ENCODE measurements at regions not wholly inside any gene's neighbourhood (a gene's known extent, or its start where the extent isn't known, plus 50 kb on each side); places are given as distances from the start of the nearest gene placed in this dataset.

- dilution Hi-C loops (cut with HindIII; ENCODE audit: low sequenced_read_pairs, unreplicated experiment) (no loop called here), in situ Hi-C loops (cut with MboI; ENCODE audit: low sequenced_read_pairs) (no loop called here), intact Hi-C loops (cut with micrococcal nuclease) (no loop called here)
- Histone ChIP-seq H3K79me1 (ENCODE audit: low read depth in 1 of 2, low read length in 2 of 2) (no peaks in the 10 kb centered on the region), H3K56ac (ENCODE audit: extremely low read depth, insufficient read depth, low read length) (no peak overlapping the region), H4K5ac (ENCODE audit: low read depth, low read length) (no peak overlapping the region), H4K20me1 (ENCODE audit: insufficient read depth, low read length) (no peaks in the 10 kb centered on the region), H3K4me3 (ENCODE audit: insufficient read depth, low read depth, low read length) (no peak overlapping the region), H2AK9ac (replicated peaks; ENCODE audit: low read depth, low read length, poor library complexity) (no peak overlapping the region), H3K4me1 (ENCODE audit: control insufficient read depth, insufficient read depth, low read length) (no peaks in the 10 kb centered on the region), H3K9ac (ENCODE audit: low read depth, low read length) (no peak overlapping the region), H2AFZ (replicated peaks; ENCODE audit: low read length, poor library complexity) (no peak overlapping the region), H3K9me3 (ENCODE audit: control insufficient read depth, insufficient read depth, low read length) (no peaks in the 10 kb centered on the region), H2BK20ac (ENCODE audit: low read depth, low read length) (no peak overlapping the region), H3K36me3 (ENCODE audit: control insufficient read depth, insufficient read depth, low read length) (no peaks in the 10 kb centered on the region), H3K27me3 (ENCODE audit: control insufficient read depth, insufficient read depth, low read length) (no peaks in the 10 kb centered on the region), H3K23ac (ENCODE audit: low read depth, low read length) (no peak overlapping the region), H2BK15ac (ENCODE audit: low read depth, low read length) (no peak overlapping the region), H3K4ac (ENCODE audit: low read depth, low read length) (no peak overlapping the region), H3K9me1 (ENCODE audit: insufficient read depth, low read length) (no peaks in the 10 kb centered on the region), H2BK5ac (ENCODE audit: low read depth, low read length, poor library complexity, severe bottlenecking) (no peak overlapping the region), H2BK120ac (ENCODE audit: low read depth, low read length) (no peak overlapping the region), H4K91ac (ENCODE audit: insufficient read depth, low read depth, low read length) (no peak overlapping the region), H3K14ac (replicated peaks; ENCODE audit: low read depth, low read length) (no peak overlapping the region), H3K18ac (ENCODE audit: low read depth, low read length) (no peak overlapping the region), H2AK5ac (ENCODE audit: low read depth, low read length) (no peak overlapping the region), H4K8ac (ENCODE audit: low read depth in 2 of 2, low read length in 2 of 2) (no peak overlapping the region), H3K27ac (ENCODE audit: insufficient read depth, low read length) (no peak overlapping the region), H3K4me2 (ENCODE audit: low read depth, low read length) (no peak overlapping the region)
- POLR2A ChIA-PET (ENCODE audit: unreplicated experiment): no interaction called here
- no TSS peak for BruUV-seq (replicated peaks)
- DNase-seq: no peak
- no peak for ATAC-seq (ENCODE audit: low read depth)
- TF ChIP-seq SMC3 (IDR thresholded peaks at IDR 0.05; ENCODE audit: low read depth, low read length): no peak
- TF ChIP-seq RAD21 (IDR thresholded peaks at IDR 0.05; ENCODE audit: low read length): no peak
- TF ChIP-seq RFX5 (IDR thresholded peaks at IDR 0.05; ENCODE audit: low read depth, low read length): no peak
- no peak for TF ChIP-seq USF2 (IDR thresholded peaks at IDR 0.05; ENCODE audit: low read depth, low read length)
- TF ChIP-seq MXI1 (IDR thresholded peaks at IDR 0.05; ENCODE audit: borderline replicate concordance, low read depth, low read length): no peak
- no peak for TF ChIP-seq NFE2L2 (IDR thresholded peaks at IDR 0.05; ENCODE audit: low read depth, low read length)
- TF ChIP-seq POLR2A (IDR thresholded peaks at IDR 0.05; ENCODE audit: low read depth, low read length): no peak
- TF ChIP-seq MAFK (IDR thresholded peaks at IDR 0.05; ENCODE audit: low read depth, low read length): no peak
- TF ChIP-seq CHD1 (IDR thresholded peaks at IDR 0.05; ENCODE audit: low read depth, low read length): no peak
- TF ChIP-seq RCOR1 (IDR thresholded peaks at IDR 0.05; ENCODE audit: insufficient replicate concordance, low read length): no peak
- TF ChIP-seq ELK1 (IDR thresholded peaks at IDR 0.05; ENCODE audit: borderline replicate concordance, low read depth, low read length): no peak
- TF ChIP-seq CTCF (conservative IDR thresholded peaks at IDR 0.05; ENCODE audit: low read depth, low read length): no peak
- TF ChIP-seq MAZ (IDR thresholded peaks at IDR 0.05; ENCODE audit: borderline replicate concordance, low read depth, low read length): no peak
- no peak for TF ChIP-seq FOS (IDR thresholded peaks at IDR 0.05; ENCODE audit: low read depth, low read length)
- no peak for TF ChIP-seq CEBPB (IDR thresholded peaks at IDR 0.05; ENCODE audit: low read depth, low read length)
- no peak for TF ChIP-seq BHLHE40 (IDR thresholded peaks at IDR 0.05; ENCODE audit: low read depth, low read length)
- CTCF ChIA-PET: no interaction called here
- no CpG with 5 or more reads among the region's 2 CpGs for WGBS, 2 experiments (ENCODE audit: extremely low coverage in 2 of 2, insufficient read length in 1 of 2)
Measured at GRCh38 chr5:120225524-120225923, 238.6 kb upstream of the PRR16 start.
